Colon (tissue), 2 donors: ENCODE measurements at regions not wholly inside any gene's neighbourhood (a gene's known extent, or its start where the extent isn't known, plus 50 kb on each side); places are given as distances from the start of the nearest gene placed in this dataset.
"Not testable (repeated sequence)": the region's sequence is repeated elsewhere in the genome, so short reads cannot be mapped to it uniquely, and the experiment has no call there.

Experiments
- FAIRE-seq: peaks from 2 replicates; lab custom pipeline; 2012; peaks lifted over from hg19 to GRCh38; lab: Jason Lieb, UNC
- donor health status: control.
- donor health status: control.

- FAIRE-seq = no peak
Observed at GRCh38 chr4:158122501-158122900, 50.3 kb downstream of the GASK1B start.

- FAIRE-seq = no peak
Observed at GRCh38 chr4:158121161-158121579, 51.7 kb downstream of the GASK1B start.

- not testable (repeated sequence) for FAIRE-seq
Observed at GRCh38 chr4:158120645-158121151, 52.1 kb downstream of the GASK1B start.

- FAIRE-seq = no peak
Observed at GRCh38 chr4:158112611-158113010, 60.2 kb downstream of the GASK1B start.

GRCh38 chr4:158111241-158111640, 61.6 kb downstream of the GASK1B start:
- FAIRE-seq = no peak

GRCh38 chr4:158102904-158103303, 69.9 kb downstream of the GASK1B start:
- no peak for FAIRE-seq

- no peak for FAIRE-seq
Observed at GRCh38 chr4:158099686-158100085, 73.1 kb downstream of the GASK1B start.

GRCh38 chr4:158098802-158099201, 74.0 kb downstream of the GASK1B start:
- no peak for FAIRE-seq

- no peak for FAIRE-seq
Observed at GRCh38 chr4:158094413-158095134, 78.3 kb downstream of the GASK1B start.

- FAIRE-seq = no peak
Observed at GRCh38 chr4:158090323-158090722, 82.5 kb downstream of the GASK1B start.

GRCh38 chr4:158089897-158090296, 82.9 kb downstream of the GASK1B start:
- FAIRE-seq = not testable (repeated sequence)

- FAIRE-seq = no peak
Observed at GRCh38 chr4:158080354-158080753, 92.5 kb downstream of the GASK1B start.

- no peak for FAIRE-seq
Observed at GRCh38 chr4:158079661-158080060, 93.2 kb downstream of the GASK1B start.

GRCh38 chr4:158077835-158078234, 95.0 kb downstream of the GASK1B start:
- FAIRE-seq = no peak

- no peak for FAIRE-seq
Observed at GRCh38 chr4:158074851-158075250, 98.0 kb downstream of the GASK1B start.

GRCh38 chr4:158071931-158072330, 100.9 kb downstream of the GASK1B start:
- no peak for FAIRE-seq

GRCh38 chr4:158068068-158068467, 104.8 kb downstream of the GASK1B start:
- no peak for FAIRE-seq

GRCh38 chr4:158067646-158068045, 105.2 kb downstream of the GASK1B start:
- no peak for FAIRE-seq

GRCh38 chr4:158065603-158066002, 107.2 kb downstream of the GASK1B start:
- no peak for FAIRE-seq

GRCh38 chr4:158065176-158065575, 107.6 kb downstream of the GASK1B start:
- no peak for FAIRE-seq

GRCh38 chr4:158056689-158057245, 116.1 kb downstream of the GASK1B start:
- FAIRE-seq = no peak

- no peak for FAIRE-seq
Observed at GRCh38 chr4:158055668-158056067, 117.2 kb downstream of the GASK1B start.

GRCh38 chr4:158053801-158054200, 119.0 kb downstream of the GASK1B start:
- FAIRE-seq = no peak

- no peak for FAIRE-seq
Observed at GRCh38 chr4:158053086-158053485, 119.7 kb downstream of the GASK1B start.
